ENCODE measurements at regions not wholly inside any gene's neighbourhood (a gene's known extent, or its start where the extent isn't known, plus 50 kb on each side); places are given as distances from the start of the nearest gene placed in this dataset.

DNA sequence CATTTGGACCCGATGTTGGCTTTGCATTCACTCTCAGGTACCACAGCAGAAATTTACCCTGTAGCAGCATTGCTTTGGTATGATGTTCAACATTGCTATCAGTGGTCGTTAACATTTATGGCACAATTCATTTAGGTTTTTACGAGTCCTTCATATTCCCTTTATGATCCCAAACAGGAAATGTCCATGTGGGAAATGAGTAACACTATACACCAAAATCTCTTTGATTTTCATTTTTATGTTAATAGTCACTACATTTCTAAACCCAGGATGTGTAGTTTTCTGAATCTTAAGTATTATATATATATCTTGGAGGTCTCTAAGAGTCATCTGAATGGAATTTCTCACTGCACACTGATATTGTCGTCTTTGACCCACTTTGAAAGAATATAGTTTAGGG lies 78.5 kb upstream of the RBMS3 start:
- Histone ChIP-seq H3K27ac (no peak overlapping the region), H3K4me3 (no peak overlapping the region), H3K36me3 (no peaks in the 10 kb centered on the region), H3K4me1 (no peaks in the 10 kb centered on the region), H3K27me3 (no peaks in the 10 kb centered on the region), H3K9me3 (no peaks in the 10 kb centered on the region)
- DNase-seq = no peak
- in situ Hi-C loops (cut with MboI; ENCODE audit: low pct_ligation_motif_present in 1 of 4, low pct_unique_long_range_greater_than_20kb in 1 of 4, low sequenced_read_pairs in 3 of 4) (no loop called here), intact Hi-C loops (cut with DNase I; ENCODE audit: low total_unique reads) (no loop called here)
- TF ChIP-seq POLR2A (IDR thresholded peaks at IDR 0.05) (no peak), POLR2AphosphoS5 (IDR thresholded peaks at IDR 0.05) (no peak), EP300 (IDR thresholded peaks at IDR 0.05; ENCODE audit: low read depth) (no peak)
- TF ChIP-seq, protein P1, sequence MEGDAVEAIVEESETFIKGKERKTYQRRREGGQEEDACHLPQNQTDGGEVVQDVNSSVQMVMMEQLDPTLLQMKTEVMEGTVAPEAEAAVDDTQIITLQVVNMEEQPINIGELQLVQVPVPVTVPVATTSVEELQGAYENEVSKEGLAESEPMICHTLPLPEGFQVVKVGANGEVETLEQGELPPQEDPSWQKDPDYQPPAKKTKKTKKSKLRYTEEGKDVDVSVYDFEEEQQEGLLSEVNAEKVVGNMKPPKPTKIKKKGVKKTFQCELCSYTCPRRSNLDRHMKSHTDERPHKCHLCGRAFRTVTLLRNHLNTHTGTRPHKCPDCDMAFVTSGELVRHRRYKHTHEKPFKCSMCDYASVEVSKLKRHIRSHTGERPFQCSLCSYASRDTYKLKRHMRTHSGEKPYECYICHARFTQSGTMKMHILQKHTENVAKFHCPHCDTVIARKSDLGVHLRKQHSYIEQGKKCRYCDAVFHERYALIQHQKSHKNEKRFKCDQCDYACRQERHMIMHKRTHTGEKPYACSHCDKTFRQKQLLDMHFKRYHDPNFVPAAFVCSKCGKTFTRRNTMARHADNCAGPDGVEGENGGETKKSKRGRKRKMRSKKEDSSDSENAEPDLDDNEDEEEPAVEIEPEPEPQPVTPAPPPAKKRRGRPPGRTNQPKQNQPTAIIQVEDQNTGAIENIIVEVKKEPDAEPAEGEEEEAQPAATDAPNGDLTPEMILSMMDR (IDR thresholded peaks at IDR 0.05) = no peak
- 36 to 41% methylated on average over 4 of the region's 4 CpGs for WGBS, 2 donors (ENCODE audit: low coverage in 1 of 2)

DNA sequence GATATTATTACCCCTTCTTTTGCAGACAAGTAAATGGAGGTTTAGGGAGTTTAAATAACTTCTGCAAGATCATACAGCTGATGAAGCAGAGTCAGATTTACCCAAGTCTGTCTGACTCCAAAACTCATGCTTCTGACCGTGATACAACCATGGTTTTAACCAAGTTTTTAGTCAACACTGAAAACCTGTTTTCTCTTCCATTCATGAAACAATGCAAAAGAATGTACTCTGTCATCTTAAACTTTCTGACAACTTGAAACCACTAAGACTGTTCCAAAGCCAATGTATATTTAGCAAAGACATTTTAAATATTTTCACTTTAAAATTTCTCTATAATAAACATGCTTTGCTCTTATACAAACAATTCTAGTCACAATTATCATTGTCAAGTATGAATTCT lies 77.0 kb upstream of the RBMS3 start:
- 82 to 89% methylated on average over 1 of the region's 1 CpG for WGBS, 2 donors (ENCODE audit: low coverage in 1 of 2)
- TF ChIP-seq POLR2A (IDR thresholded peaks at IDR 0.05) (no peak), POLR2AphosphoS5 (IDR thresholded peaks at IDR 0.05) (no peak), EP300 (IDR thresholded peaks at IDR 0.05; ENCODE audit: low read depth) (no peak)
- TF ChIP-seq, protein P1 (IDR thresholded peaks at IDR 0.05) = no peak
- Histone ChIP-seq H3K9me3 (no peaks in the 10 kb centered on the region), H3K4me1 (no peaks in the 10 kb centered on the region), H3K4me3 (no peak overlapping the region), H3K36me3 (no peaks in the 10 kb centered on the region), H3K27ac (no peak overlapping the region), H3K27me3 (no peaks in the 10 kb centered on the region)
- in situ Hi-C loops (cut with MboI; ENCODE audit: low pct_ligation_motif_present in 1 of 4, low pct_unique_long_range_greater_than_20kb in 1 of 4, low sequenced_read_pairs in 3 of 4) (no loop called here), intact Hi-C loops (cut with DNase I; ENCODE audit: low total_unique reads) (no loop called here)
- DNase-seq = no peak

DNA sequence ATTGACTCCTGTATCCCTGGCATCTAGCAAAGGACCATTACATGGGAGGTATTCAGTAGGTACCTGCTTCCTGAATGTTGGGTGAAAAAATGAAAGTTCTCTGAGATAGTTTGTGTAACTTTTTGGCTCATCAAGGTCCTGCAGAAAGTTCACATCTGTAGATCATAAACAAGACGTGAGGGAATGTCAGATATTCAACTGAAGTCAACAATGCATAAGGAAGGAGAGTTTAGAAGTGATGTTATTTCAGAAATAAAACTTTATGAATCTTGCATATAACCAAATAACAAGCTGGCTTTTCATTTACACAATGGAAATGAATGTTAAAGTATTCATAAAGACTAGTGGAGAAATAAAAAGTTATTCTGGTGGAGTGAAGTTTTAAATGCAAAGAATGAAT lies 73.4 kb upstream of the RBMS3 start:
- intact Hi-C loops (cut with DNase I; ENCODE audit: low total_unique reads) = no loop called here
- Histone ChIP-seq H3K9me3 (no peaks in the 10 kb centered on the region), H3K27ac (no peak overlapping the region), H3K4me1 (no peaks in the 10 kb centered on the region), H3K27me3 (no peaks in the 10 kb centered on the region), H3K4me3 (no peak overlapping the region), H3K36me3 (no peaks in the 10 kb centered on the region)
- no peak for DNase-seq
- 18% methylated on average over 1 of the region's 1 CpG; no CpG with 5 or more reads in 1 of the 2 donors for WGBS, 2 donors (ENCODE audit: low coverage in 1 of 2)
- in situ Hi-C loops (cut with MboI; ENCODE audit: low pct_ligation_motif_present in 1 of 4, low pct_unique_long_range_greater_than_20kb in 1 of 4, low sequenced_read_pairs in 3 of 4) = no loop called here
- TF ChIP-seq EP300 (IDR thresholded peaks at IDR 0.05; ENCODE audit: low read depth) (no peak), POLR2A (IDR thresholded peaks at IDR 0.05) (no peak)

DNA sequence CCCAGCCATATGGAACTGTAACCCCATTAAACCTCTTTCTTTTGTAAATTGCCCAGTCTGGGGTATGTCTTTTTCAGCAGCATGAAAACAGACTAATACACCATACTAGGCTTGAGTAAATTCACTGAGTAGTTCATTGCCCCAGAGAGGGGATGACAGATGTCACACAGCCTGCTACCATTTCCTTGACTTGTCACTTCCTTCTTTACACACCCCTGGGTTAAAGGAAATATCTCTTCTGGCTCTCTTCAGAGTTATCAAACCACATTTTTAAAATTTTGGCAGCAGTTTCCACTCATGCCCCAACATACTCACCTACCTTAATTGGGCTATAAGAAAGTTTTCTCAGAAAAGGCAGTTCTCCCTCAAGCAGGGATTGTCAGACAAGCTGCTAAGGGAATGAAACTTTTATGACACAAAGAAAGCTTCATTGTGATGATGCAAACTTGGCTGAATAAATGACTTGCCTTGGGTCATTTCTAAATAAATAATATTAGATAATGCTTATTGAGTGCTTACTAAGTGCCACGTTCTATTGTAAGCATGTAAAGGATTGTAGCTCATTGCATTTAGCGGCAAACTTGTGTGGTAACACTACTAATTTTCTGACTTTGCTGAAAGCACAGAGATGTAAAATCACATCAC lies 68.0 kb upstream of the RBMS3 start:
- DNase-seq = no peak
- intact Hi-C loops (cut with DNase I; ENCODE audit: low total_unique reads) (no loop called here), in situ Hi-C loops (cut with MboI; ENCODE audit: low pct_ligation_motif_present in 1 of 4, low pct_unique_long_range_greater_than_20kb in 1 of 4, low sequenced_read_pairs in 3 of 4) (no loop called here)
- Histone ChIP-seq H3K4me3 (no peak overlapping the region), H3K9me3 (no peaks in the 10 kb centered on the region), H3K36me3 (no peaks in the 10 kb centered on the region), H3K4me1 (no peaks in the 10 kb centered on the region), H3K27ac (no peak overlapping the region), H3K27me3 (no peaks in the 10 kb centered on the region)
- WGBS, 2 donors (ENCODE audit: low coverage in 1 of 2) = 43 to 80% methylated on average over 1 to 2 of the region's 2 CpGs
- no peak for TF ChIP-seq POLR2AphosphoS5 (IDR thresholded peaks at IDR 0.05)
- TF ChIP-seq, protein P1 (IDR thresholded peaks at IDR 0.05) = no peak
- TF ChIP-seq POLR2A (IDR thresholded peaks at IDR 0.05) = no peak
- no peak for TF ChIP-seq EP300 (IDR thresholded peaks at IDR 0.05; ENCODE audit: low read depth)

All from transverse colon (tissue), 4 donors.